ENCODE measurements at regions not wholly inside any gene's neighbourhood (a gene's known extent, or its start where the extent isn't known, plus 50 kb on each side); places are given as distances from the start of the nearest gene placed in this dataset.

GRCh38 chrX:39150220-39150619 is 349.0 kb downstream of the MID1IP1 start:
- TF ChIP-seq CTCF (IDR thresholded peaks at IDR 0.05) (no peak), POLR2A (IDR thresholded peaks at IDR 0.05) (no peak), POLR2AphosphoS5 (IDR thresholded peaks at IDR 0.05) (no peak), EP300 (IDR thresholded peaks at IDR 0.05) (no peak)
